Vagina (tissue), 2 donors: ENCODE measurements at regions not wholly inside any gene's neighbourhood (a gene's known extent, or its start where the extent isn't known, plus 50 kb on each side); places are given as distances from the start of the nearest gene placed in this dataset.

Experiments used
- CTCF ChIP-seq, 3 experiments: fragments of 450-650 bp in 2 of 3; fragments of 200-600 bp in 1 of 3; sonication (generic) in 1 of 3; IDR thresholded peaks; one replicate each; pipeline ENCODE4 v1.5.1; 2017 to 2019; ENCODE audit warnings: antibody characterized with exemption in 3 of 3, mild to moderate bottlenecking in 2 of 3, moderate library complexity in 2 of 3
- POLR2A ChIP-seq, 2 donors: fragments of 450-650 bp; IDR thresholded peaks; one replicate each; pipeline ENCODE4 v1.6.1; 2017; ENCODE audit warnings: antibody characterized with exemption in 2 of 2, mild to moderate bottlenecking in 2 of 2, moderate library complexity in 2 of 2

GRCh38 chr13:44769686-44770085 is 193.6 kb upstream of the TSC22D1 start:
- TF ChIP-seq POLR2A (IDR thresholded peaks at IDR 0.05) (no peak), CTCF (IDR thresholded peaks at IDR 0.05) (no peak)
